Epidermal melanocyte (primary cell): ENCODE measurements at regions not wholly inside any gene's neighbourhood (a gene's known extent, or its start where the extent isn't known, plus 50 kb on each side); places are given as distances from the start of the nearest gene placed in this dataset.

Source experiments
- DNase-seq: peaks from one replicate; pipeline ENCODE4 v3.0.0; 2011; ENCODE audit warnings: low spot score; ENCODE audit not compliant: insufficient read length

GRCh38 chr5:33316773-33317172 is 124.0 kb upstream of the TARS1 start:
- DNase-seq: no peak

DNA sequence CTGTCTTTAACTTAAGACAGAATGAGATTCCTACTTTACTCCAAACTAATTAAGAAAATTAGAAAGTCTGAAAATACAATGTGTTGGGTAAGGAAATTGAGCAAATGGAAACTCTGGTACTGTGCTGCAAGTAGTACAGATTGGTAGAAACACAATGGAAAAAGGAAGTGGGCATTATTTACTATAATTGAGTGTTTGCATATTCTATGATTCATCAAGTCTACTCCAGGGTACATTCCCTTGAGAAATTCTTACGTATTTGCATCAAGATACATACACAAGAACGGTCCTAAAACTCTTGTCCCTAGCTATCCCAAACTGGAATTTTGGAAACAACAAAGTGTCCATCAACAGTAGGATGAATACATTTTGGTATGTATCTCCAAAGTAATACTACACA is 123.5 kb upstream of the TARS1 start:
- DNase-seq: no peak

DNA sequence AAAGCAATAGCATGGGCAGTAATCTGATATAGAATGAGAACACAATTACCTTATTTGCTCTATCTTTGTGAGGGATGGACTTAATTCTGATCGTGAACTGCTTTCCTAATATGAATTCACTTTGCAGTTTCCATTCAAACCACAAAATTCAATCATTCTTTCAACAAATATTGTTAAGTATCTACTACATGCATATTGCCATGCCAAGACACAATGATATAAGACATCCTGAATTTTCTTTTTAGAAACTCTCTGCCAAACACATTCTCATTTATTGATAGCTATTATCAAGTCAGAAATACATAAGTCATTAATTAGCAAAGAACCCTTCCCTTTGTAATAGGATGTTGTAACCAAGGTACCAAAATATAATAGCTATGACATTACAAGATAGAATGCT is 121.6 kb upstream of the TARS1 start:
- no peak for DNase-seq

DNA sequence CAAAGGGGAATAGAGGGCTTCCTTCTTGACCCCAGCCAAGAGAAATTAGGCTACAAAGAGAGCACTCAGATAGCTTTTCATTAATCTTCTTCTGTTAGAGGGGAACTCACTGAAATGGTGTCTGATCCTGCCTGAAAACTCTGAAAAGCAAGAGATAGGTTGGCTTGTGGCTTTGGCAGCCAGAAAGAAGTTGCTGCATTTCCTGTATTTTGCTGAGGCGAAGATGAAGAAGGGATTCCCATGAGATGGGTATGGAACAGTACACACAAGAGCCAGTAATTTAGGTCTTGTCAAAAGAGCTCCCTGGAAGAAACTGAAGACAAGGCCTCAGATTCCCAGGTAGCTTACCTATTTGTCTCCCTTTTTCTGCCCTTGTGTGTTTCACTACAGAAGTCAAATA is 120.9 kb upstream of the TARS1 start:
- DNase-seq: no peak

DNA sequence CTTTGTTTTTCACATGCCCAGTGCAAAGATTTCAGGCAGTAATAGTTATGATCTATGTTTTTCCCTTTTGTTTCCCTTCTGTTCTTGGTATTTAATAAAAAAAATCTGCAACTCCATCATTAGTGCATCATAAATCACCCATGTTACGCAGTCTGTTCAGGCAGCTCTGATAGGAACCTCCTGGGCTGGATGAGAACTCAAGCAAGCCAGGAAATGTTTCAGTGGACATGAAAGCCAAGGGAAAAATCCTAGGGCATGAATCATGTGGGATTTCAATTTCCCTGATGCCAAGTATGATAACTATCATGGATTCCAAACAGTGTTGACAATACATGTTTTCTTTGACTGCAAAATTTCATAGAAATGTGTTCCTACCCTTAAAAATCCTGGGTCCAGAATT is 119.7 kb upstream of the TARS1 start:
- peak; percentile 18 for DNase-seq

- no peak for DNase-seq
These were observed 118.1 kb upstream of the TARS1 start for GRCh38 chr5:33322632-33323031.

DNA sequence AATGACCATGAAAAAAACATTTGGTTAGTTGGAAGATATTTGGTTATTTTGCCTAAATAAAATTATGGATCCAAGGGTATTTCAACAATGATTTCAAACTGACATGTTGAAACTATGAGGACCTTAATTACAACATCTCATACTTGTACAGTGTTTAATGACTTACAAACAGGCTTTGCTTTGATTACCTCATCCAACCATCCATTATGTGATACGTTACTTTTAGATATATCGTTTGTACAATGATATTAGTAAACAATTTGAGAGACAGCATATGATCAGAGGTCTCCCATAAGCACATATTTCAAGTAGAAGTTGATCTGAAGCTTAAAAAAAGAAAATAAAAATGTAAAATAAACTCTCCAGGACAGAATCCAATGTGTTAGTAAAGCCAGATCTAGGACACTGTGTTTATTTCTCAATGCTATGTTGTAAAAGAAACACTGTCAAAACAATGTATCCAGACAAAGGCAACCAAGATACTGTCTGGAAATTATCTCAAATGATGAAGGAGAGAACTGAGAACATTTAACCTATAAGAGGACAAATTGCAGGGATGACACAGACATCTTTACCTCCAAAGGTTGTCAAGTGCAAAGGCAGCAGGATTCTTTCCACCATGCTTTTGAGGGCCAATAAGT is 116.0 kb upstream of the TARS1 start:
- no peak for DNase-seq

GRCh38 chr5:33328818-33329217 is 111.9 kb upstream of the TARS1 start:
- DNase-seq: no peak

DNA sequence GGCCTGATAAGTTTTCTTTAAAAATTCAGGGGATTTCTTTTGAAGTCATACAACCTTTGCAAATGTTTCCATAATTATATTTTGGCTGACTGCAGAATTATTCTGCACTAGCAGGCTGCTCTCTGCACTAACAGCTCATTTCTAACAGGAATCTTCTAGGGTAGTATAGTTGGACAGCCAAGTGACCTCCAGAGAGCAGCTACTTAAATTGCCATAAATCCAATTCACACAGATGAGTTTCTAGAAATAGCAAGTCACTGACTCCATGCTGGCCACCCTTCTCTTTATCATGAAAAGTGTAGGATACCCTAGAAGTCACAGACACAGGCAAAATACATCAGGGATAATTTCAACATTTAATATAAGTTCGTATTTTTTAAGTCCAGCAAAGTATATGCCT is 110.9 kb upstream of the TARS1 start:
- DNase-seq: no peak

- no peak for DNase-seq
These were observed 110.3 kb upstream of the TARS1 start for GRCh38 chr5:33330426-33330825.

DNA sequence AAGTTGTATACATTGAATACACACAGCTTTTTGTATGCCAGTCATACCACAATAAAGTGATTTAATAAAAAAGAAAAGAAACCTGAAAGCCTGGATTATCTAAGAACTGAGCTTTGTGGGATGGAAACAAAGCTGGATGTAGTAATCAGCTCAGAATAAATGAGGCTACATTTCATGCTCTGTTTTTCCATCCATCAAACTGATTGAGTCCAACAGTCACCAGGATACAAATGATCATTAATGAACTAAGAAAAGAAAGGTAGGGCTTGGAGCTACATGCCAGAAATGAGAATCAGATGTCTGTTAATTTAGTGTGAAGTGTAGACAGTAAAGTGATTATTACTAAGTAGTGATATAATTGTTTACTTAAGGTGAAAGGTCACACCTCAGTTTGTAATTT is 109.8 kb upstream of the TARS1 start:
- DNase-seq: no peak

DNA sequence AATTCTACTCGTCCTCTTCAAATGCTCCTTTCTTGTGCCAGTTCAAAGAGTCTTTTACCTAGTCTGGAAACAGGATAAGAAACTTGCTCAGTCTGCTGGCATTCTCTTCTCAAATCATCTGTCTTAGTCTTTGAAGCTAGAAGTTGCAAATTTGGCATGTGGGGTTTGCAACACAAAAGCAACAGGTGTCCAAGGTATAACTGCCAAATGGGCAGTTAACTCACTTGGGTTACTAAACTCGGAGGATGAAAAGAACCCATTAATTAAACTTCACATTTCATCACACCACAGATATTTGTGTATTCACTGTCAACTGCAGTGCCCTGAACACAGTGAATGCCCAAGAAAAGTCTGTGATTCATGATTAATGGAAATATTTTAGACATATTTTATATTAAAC is 108.0 kb upstream of the TARS1 start:
- DNase-seq: no peak

DNA sequence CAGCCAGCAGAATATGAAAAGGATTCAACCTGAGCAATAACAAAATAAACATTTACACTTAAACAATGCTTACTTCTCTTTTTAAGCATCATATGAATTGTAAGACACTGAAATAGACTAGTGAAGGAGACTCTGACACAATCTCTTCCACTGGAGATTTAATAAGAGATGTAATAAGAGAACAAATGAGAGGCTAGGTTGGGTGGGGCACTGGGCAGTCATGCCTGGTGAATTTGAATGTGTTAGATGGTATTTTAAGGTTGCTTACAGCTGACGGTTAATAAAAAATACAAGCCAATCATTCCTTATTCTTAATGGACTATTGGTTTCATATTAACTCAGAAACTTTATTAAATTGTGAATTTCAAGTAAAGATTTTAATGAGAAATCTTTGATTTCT is 105.9 kb upstream of the TARS1 start:
- DNase-seq: no peak

DNA sequence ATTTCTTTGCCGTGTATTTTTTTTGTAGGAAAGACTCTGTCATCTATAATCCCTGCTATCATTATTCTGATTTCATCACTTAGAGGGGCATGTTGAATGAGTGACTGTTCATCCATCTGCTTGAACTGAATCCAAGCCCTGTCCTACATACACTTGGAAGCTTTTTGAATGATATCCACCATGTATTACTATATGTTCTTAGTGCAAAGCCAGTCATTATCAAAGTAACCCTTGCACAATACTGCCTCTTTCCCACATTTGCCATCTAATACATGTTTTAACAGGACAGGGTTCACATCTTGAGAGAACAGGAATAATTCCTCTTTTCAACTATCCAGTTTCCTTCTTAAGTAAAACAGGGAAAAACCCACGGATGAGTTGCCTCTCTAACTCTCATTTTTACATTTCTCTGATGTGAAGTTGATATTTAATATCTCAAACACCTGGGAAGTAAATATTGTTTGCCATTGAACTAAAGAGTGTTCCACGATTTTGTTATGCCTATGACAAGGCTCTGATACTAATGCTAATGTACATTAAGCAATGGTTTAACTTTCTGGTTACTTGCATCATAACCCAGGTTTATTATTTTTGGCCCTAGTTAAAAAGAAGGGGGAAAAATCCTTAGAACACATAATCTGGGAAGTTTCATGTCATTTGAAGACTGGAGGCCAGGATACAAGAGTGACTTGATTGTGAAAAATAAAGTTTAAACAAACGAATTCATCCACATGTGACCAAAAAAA is 103.7 kb upstream of the TARS1 start:
- DNase-seq: no peak

GRCh38 chr5:33337637-33337992 is 103.2 kb upstream of the TARS1 start:
- DNase-seq: no peak

GRCh38 chr5:33338336-33339110 is 102.2 kb upstream of the TARS1 start:
- DNase-seq: no peak

DNA sequence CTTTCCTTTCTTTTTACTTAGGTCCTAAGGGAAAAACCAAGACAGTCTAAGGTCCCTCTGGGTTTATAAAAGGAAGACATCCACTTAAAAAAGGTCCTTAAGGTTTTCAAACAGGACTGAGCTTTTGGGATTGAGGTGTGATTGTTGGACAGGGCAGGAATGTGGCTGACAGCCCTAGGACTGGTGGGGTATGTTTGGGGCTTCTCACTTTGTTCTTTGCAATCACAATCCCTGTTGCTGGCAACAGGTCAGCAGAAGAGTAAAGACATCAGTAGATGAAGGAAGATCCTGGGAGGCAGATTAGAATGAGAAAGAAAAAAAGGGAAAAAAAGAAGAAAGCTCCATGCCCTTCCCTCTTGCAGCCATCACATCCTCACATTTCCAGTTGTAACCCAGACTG is 101.4 kb upstream of the TARS1 start:
- DNase-seq: no peak

GRCh38 chr5:33340195-33340594 is 100.6 kb upstream of the TARS1 start:
- DNase-seq: no peak

DNA sequence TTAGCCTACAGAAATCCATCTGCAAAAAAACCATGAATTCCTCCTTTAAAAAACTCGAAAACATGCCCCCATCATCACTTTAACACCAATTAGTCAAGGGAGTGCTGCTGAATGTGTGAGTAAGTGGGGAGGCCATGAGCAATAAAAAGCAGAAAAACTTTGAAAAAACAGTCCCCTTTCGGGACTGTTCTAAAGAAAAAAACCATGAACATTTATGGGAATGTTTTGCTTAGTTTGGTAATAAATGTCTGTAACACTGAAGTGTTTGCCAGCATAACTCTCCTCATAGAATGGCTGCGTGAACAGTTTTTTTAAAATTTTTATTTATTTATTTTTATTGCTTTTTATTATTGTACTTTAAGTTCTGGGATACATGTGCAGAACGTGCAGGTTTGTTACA is 99.4 kb upstream of the TARS1 start:
- DNase-seq: no peak

DNA sequence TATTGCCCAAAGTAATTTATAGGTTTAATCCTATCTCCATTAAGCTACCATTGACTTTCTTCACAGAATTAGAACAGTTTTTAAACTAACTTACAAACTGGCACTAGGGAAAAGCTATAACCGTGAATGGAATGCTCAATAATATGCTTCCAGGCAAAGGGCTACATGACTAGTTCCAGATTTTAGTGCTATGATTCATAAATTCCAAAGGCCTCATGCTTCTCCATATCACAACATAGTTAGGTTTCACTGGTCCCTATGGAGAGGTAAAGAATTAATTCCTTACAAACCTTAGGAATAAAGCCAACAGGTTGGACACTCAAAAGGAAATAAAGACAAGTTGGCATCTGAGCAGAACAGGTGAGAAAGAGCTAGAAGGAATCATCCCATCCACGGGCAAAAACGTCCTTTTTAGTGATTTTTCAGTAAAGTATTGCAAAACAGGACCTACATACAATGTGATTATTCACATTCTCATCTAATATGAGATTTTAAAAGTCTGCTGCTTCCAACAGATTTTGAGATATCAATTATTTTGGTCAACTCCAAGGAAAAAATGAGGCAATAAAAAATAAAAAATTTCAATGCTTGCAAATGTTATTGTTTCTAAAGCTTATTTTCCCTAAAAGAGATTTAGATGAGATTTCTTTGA is 97.0 kb upstream of the TARS1 start:
- DNase-seq: peak; percentile 23

DNA sequence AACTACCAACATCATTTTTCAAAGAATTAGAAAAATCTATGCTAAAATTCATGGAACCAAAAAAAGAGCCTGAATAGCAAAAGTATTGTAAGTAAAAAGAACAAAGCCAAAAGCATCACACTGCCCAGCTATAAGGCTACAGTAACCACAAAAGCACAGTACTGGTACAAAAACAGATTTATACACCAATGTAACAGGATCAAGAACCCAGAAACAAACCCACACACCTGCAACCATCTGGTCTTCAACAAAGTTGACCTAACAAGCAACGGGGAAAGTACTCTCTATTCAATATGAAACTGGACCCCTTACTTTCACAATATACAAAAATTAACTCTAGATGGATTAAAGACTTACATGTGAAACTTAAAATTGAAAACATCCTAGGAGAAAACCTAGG is 94.2 kb upstream of the TARS1 start:
- no peak for DNase-seq

DNA sequence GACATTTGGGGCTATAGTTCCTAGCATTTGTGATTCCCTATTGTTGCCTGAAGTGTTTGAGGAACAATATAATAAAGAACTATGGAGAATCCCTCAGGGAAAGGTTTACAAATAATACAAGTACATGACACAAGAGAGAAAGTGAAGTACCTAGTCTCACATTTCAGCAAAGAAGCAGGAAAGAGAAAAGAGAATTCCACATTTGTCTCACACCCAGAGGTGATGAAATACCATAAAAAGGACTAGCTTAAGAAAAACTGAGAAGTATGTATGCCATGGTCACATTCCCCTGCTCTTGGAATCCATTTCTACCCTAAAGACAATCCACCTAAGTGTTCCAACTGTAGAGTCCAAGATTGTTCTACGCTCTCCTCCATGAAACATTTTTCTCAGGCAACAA is 79.0 kb upstream of the TARS1 start:
- no peak for DNase-seq
